ENCODE measurements at regions not wholly inside any gene's neighbourhood (a gene's known extent, or its start where the extent isn't known, plus 50 kb on each side); places are given as distances from the start of the nearest gene placed in this dataset.

GRCh38 chr6:139638179-139638941 lies 263.9 kb upstream of the CITED2 start:
- DNase-seq (ENCODE audit: low read depth) = no peak

- DNase-seq (ENCODE audit: low read depth) = no peak
Observed at GRCh38 chr6:139637766-139638165, 263.3 kb upstream of the CITED2 start.

GRCh38 chr6:139636391-139636790 lies 261.9 kb upstream of the CITED2 start:
- no peak for DNase-seq (ENCODE audit: low read depth)

GRCh38 chr6:139635401-139636130 lies 261.1 kb upstream of the CITED2 start:
- DNase-seq (ENCODE audit: low read depth) = no peak

GRCh38 chr6:139632840-139633239 lies 258.4 kb upstream of the CITED2 start:
- no peak for DNase-seq (ENCODE audit: low read depth)

- no peak for DNase-seq (ENCODE audit: low read depth)
Observed at GRCh38 chr6:139628270-139628669, 253.8 kb upstream of the CITED2 start.

GRCh38 chr6:139627091-139627490 lies 252.6 kb upstream of the CITED2 start:
- DNase-seq (ENCODE audit: low read depth) = no peak

GRCh38 chr6:139625998-139626975 lies 251.8 kb upstream of the CITED2 start:
- DNase-seq (ENCODE audit: low read depth) = no peak

- DNase-seq (ENCODE audit: low read depth) = no peak
Observed at GRCh38 chr6:139625081-139625939, 250.9 kb upstream of the CITED2 start.

GRCh38 chr6:139623372-139623771 lies 248.9 kb upstream of the CITED2 start:
- DNase-seq (ENCODE audit: low read depth) = no peak

- DNase-seq (ENCODE audit: low read depth) = no peak
Observed at GRCh38 chr6:139613496-139613895, 239.0 kb upstream of the CITED2 start.

GRCh38 chr6:139612135-139612465 lies 237.7 kb upstream of the CITED2 start:
- no peak for DNase-seq (ENCODE audit: low read depth)

GRCh38 chr6:139611327-139612134 lies 237.1 kb upstream of the CITED2 start:
- no peak for DNase-seq (ENCODE audit: low read depth)

- DNase-seq (ENCODE audit: low read depth) = no peak
Observed at GRCh38 chr6:139608466-139609261, 234.2 kb upstream of the CITED2 start.

GRCh38 chr6:139605350-139605749 lies 230.9 kb upstream of the CITED2 start:
- no peak for DNase-seq (ENCODE audit: low read depth)

GRCh38 chr6:139603581-139603980 lies 229.1 kb upstream of the CITED2 start:
- DNase-seq (ENCODE audit: low read depth) = no peak

- no peak for DNase-seq (ENCODE audit: low read depth)
Observed at GRCh38 chr6:139602577-139602976, 228.1 kb upstream of the CITED2 start.

- no peak for DNase-seq (ENCODE audit: low read depth)
Observed at GRCh38 chr6:139600919-139601475, 226.5 kb upstream of the CITED2 start.

- DNase-seq (ENCODE audit: low read depth) = no peak
Observed at GRCh38 chr6:139600343-139600742, 225.9 kb upstream of the CITED2 start.

Data from GM04504 (cell line).